HepG2 (cell line): ENCODE measurements at regions not wholly inside any gene's neighbourhood (a gene's known extent, or its start where the extent isn't known, plus 50 kb on each side); places are given as distances from the start of the nearest gene placed in this dataset.

ENCODE experiments used
- ATAC-seq: fragments of 200-7000 bp; cut with Tn5 transposase; 3 replicates; pipeline ENCODE4 v1.9.1; 2020; ENCODE audit warnings: mild to moderate bottlenecking, moderate library complexity
- BruUV-seq: library from RNA; stranded (reverse); fragments of 400-500 nt; replicated peaks from 2 replicates; lab custom pipeline; 2021; lab: Mats Ljungman, UMichigan
- CTCF ChIA-PET: fragments of 300-600 bp; formaldehyde crosslinking; extraction: SDS; loops from one replicate; lab custom pipeline; 2021; ENCODE audit warnings: low total read pairs, inconsistent platforms, low intra/inter-chr PET ratio; lab: Yijun Ruan, JAX
- POLR2A ChIA-PET: fragments of 350-600 bp; sonication (Branson Sonifier 250); formaldehyde crosslinking; loops from one replicate; lab custom pipeline; 2020; ENCODE audit warnings: antibody characterized with exemption, inconsistent platforms; lab: Yijun Ruan, JAX
- DNase-seq: peaks from one replicate; pipeline ENCODE4 v3.0.0-alpha.2; 2015; ENCODE audit warnings: low spot score
- FAIRE-seq: peaks from 3 replicates; lab custom pipeline; 2011; peaks lifted over from hg19 to GRCh38; lab: Jason Lieb, UNC
- H2AFZ ChIP-seq: one replicate; pipeline ENCODE4 v1.6.1; 2011; ENCODE audit warnings: low read length, inconsistent platforms
- H3K27ac ChIP-seq: fragments of 300-600 bp; 3 replicates; pipeline ENCODE4 v1.8.0; 2011; ENCODE audit warnings: mixed run types, mild to moderate bottlenecking, mixed read lengths, low read length, inconsistent platforms; ENCODE audit not compliant: insufficient read depth; ENCODE audit errors: extremely low read length
- H3K27me3 ChIP-seq, 2 experiments: fragments of 200-600 bp in 1 of 2; 2 replicates in 1 of 2; 3 replicates in 1 of 2; pipeline versions ENCODE4 v1.6.0 to v1.8.0; 2011; ENCODE audit warnings: low read length in 2 of 2, mild to moderate bottlenecking in 2 of 2, moderate library complexity in 2 of 2, inconsistent platforms in 1 of 2; ENCODE audit not compliant: insufficient read depth in 2 of 2, control insufficient read depth in 1 of 2
- H3K36me3 ChIP-seq, 2 experiments: fragments of 200-600 bp in 1 of 2; replicated peaks in 1 of 2; 2 replicates in 1 of 2; 3 replicates in 1 of 2; pipeline versions ENCODE4 v1.5.1 to v1.8.0; 2011; ENCODE audit warnings: low read length in 2 of 2, inconsistent platforms in 1 of 2; ENCODE audit not compliant: insufficient read depth in 2 of 2, control insufficient read depth in 1 of 2
- H3K4me1 ChIP-seq: 2 replicates; pipeline ENCODE4 v1.5.1; 2012; ENCODE audit warnings: low read length, inconsistent platforms; ENCODE audit not compliant: insufficient read depth
- H3K4me2 ChIP-seq: 2 replicates; pipeline ENCODE4 v1.6.0; 2011; ENCODE audit warnings: low read depth, low read length, inconsistent platforms
- H3K4me3 ChIP-seq, 3 experiments: fragments of 200-600 bp in 1 of 3; sonication (generic), shearing (Covaris generic) in 1 of 3; replicated peaks in 1 of 3; 2 replicates each; pipeline ENCODE4 v1.5.1; 2011 to 2016; ENCODE audit warnings: low read length in 3 of 3, inconsistent platforms in 2 of 3, low read depth in 2 of 3, mild to moderate bottlenecking in 2 of 3, control low read depth in 1 of 3, mixed read lengths in 1 of 3; ENCODE audit not compliant: insufficient read depth in 1 of 3
- H3K79me2 ChIP-seq: one replicate; pipeline ENCODE4 v1.6.1; 2011; ENCODE audit warnings: low read length, inconsistent platforms; ENCODE audit not compliant: insufficient read depth
- H3K9ac ChIP-seq: 2 replicates; pipeline ENCODE4 v1.6.0; 2011; ENCODE audit warnings: mild to moderate bottlenecking, low read depth, low read length, inconsistent platforms; ENCODE audit not compliant: insufficient read depth
- H3K9me3 ChIP-seq: 2 replicates; pipeline ENCODE4 v1.5.1; 2012; ENCODE audit warnings: mild to moderate bottlenecking, low read length
- H4K20me1 ChIP-seq: 2 replicates; pipeline ENCODE4 v1.6.0; 2011; ENCODE audit warnings: inconsistent platforms, mild to moderate bottlenecking, low read length, moderate library complexity; ENCODE audit not compliant: insufficient read depth
- AHR ChIP-seq: IDR thresholded peaks from 2 replicates; pipeline ENCODE4 v1.6.1; 2018; ENCODE audit warnings: missing genetic modification reagents, missing compliant biosample characterization
- HNRNPL ChIP-seq: fragments of 200-400 bp; formaldehyde crosslinking; IDR thresholded peaks from 2 replicates; pipeline ENCODE4 v1.6.1; 2017; ENCODE audit warnings: mild to moderate bottlenecking, low read depth, low read length
- NAIF1 ChIP-seq: sonication (generic); formaldehyde crosslinking; IDR thresholded peaks from 2 replicates; pipeline ENCODE4 v1.5.0; 2020; ENCODE audit warnings: mild to moderate bottlenecking, missing genetic modification reagents, borderline replicate concordance
- RFXAP ChIP-seq: sonication (generic); formaldehyde crosslinking; IDR thresholded peaks from 2 replicates; pipeline ENCODE4 v1.4.0; 2020; ENCODE audit warnings: missing genetic modification reagents, borderline replicate concordance
- SOX5 ChIP-seq: IDR thresholded peaks from 2 replicates; pipeline ENCODE4 v1.6.1; 2016; ENCODE audit warnings: borderline replicate concordance
- ZNF180 ChIP-seq: sonication (generic); formaldehyde crosslinking; IDR thresholded peaks from 2 replicates; pipeline ENCODE4 v1.4.0; 2020; ENCODE audit warnings: low read depth, missing genetic modification reagents, borderline replicate concordance
- ZNF660 ChIP-seq: sonication (generic); formaldehyde crosslinking; IDR thresholded peaks from 2 replicates; pipeline ENCODE4 v1.5.1; 2020; ENCODE audit warnings: mild to moderate bottlenecking, low read depth, missing genetic modification reagents, borderline replicate concordance
- WGBS: methylation state at CpG from one replicate; pipeline ENCODE4 v1.1.6; 2017; ENCODE audit warnings: low lambda C conversion rate; 5-methylcytosine and 5-hydroxymethylcytosine counted together
- in situ Hi-C: cut with HindIII; loops from 2 replicates; pipeline ENCODE4 v1.10.0; 2017; ENCODE audit warnings: low pct_unique_long_range_greater_than_20kb; ENCODE audit not compliant: extremely low pct_ligation_motif_present
- intact Hi-C: fragments of 100-400 bp; cut with micrococcal nuclease; formaldehyde crosslinking; loops from one replicate; pipeline ENCODE4 v1.10.0; 2022; ENCODE audit not compliant: unreplicated experiment
- TF ChIP-seq, protein P1 (sequence below): sonication (generic); formaldehyde crosslinking; IDR thresholded peaks from 2 replicates; pipeline ENCODE4 v1.9.0; 2021; ENCODE audit warnings: missing genetic modification reagents, borderline replicate concordance
- TF ChIP-seq, protein P2 (sequence below): sonication (generic); formaldehyde crosslinking; IDR thresholded peaks from 2 replicates; pipeline ENCODE4 v1.8.0; 2022; ENCODE audit warnings: missing genetic modification reagents, mild to moderate bottlenecking, borderline replicate concordance
- TF ChIP-seq, protein P3 (sequence below): IDR thresholded peaks from 2 replicates; pipeline ENCODE4 v1.6.1; 2016; ENCODE audit warnings: missing biosample characterization, missing genetic modification reagents, low read depth
- TF ChIP-seq, protein P4 (sequence below), 2 experiments: sonication (generic) in 1 of 2; formaldehyde crosslinking in 1 of 2; IDR thresholded peaks; 2 replicates each; pipeline versions ENCODE4 v1.6.1 to v1.9.0; 2014 to 2022; ENCODE audit warnings: antibody characterized with exemption in 1 of 2, borderline replicate concordance in 1 of 2, inconsistent platforms in 1 of 2, low read depth in 1 of 2, missing genetic modification reagents in 1 of 2
- TF ChIP-seq, protein P5 (sequence below): sonication (generic); formaldehyde crosslinking; IDR thresholded peaks from 2 replicates; pipeline ENCODE4 v1.5.0; 2020; ENCODE audit warnings: missing genetic modification reagents

DNA sequence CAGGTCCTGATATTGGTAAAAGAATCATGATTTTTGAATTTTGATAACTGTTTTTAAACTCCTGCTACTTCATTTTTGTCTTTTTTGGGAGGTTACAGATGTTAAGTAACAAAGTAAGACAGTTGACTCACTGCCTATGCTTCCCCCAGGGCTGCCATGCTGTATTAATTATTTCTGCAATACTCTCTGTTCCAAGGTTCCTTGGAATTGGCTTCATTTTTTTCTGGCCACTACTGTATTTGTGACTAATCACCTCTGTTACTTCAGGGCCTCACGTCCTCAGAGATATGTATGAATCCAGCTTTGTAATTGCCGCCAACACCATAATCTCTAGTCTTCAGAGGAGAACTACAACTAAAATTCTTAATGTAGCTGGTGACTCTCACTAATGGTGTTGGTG is 1729.3 kb downstream of the C4orf33 start:
- H3K79me2 ChIP-seq: no peaks in the 10 kb centered on the region
- H3K4me3 ChIP-seq: no peak overlapping the region
- H4K20me1 ChIP-seq: no peaks in the 10 kb centered on the region
- no peak overlapping the region for H3K4me2 ChIP-seq
- H3K4me1 ChIP-seq: no peaks in the 10 kb centered on the region
- ChIA-PET CTCF (no interaction called here), POLR2A (no interaction called here)
- no peaks in the 10 kb centered on the region for H3K36me3 ChIP-seq
- 0% methylated on average over 2 of the region's 2 CpGs for WGBS
- no peak overlapping the region for H2AFZ ChIP-seq
- ATAC-seq (no peak), DNase-seq (no peak), FAIRE-seq (no peak)
- H3K9ac ChIP-seq: no peak overlapping the region
- no peaks in the 10 kb centered on the region for H3K9me3 ChIP-seq
- in situ Hi-C loops: no loop called here
- H3K27ac ChIP-seq: no peak overlapping the region
- no TSS peak for BruUV-seq
- intact Hi-C loops: no loop called here
- no peaks in the 10 kb centered on the region for H3K27me3 ChIP-seq
- no peak for TF ChIP-seq HNRNPL
- no peak for TF ChIP-seq AHR (CRISPR knock-in tag)
- TF ChIP-seq RFXAP (CRISPR knock-in tag): no peak
- TF ChIP-seq, protein P1, sequence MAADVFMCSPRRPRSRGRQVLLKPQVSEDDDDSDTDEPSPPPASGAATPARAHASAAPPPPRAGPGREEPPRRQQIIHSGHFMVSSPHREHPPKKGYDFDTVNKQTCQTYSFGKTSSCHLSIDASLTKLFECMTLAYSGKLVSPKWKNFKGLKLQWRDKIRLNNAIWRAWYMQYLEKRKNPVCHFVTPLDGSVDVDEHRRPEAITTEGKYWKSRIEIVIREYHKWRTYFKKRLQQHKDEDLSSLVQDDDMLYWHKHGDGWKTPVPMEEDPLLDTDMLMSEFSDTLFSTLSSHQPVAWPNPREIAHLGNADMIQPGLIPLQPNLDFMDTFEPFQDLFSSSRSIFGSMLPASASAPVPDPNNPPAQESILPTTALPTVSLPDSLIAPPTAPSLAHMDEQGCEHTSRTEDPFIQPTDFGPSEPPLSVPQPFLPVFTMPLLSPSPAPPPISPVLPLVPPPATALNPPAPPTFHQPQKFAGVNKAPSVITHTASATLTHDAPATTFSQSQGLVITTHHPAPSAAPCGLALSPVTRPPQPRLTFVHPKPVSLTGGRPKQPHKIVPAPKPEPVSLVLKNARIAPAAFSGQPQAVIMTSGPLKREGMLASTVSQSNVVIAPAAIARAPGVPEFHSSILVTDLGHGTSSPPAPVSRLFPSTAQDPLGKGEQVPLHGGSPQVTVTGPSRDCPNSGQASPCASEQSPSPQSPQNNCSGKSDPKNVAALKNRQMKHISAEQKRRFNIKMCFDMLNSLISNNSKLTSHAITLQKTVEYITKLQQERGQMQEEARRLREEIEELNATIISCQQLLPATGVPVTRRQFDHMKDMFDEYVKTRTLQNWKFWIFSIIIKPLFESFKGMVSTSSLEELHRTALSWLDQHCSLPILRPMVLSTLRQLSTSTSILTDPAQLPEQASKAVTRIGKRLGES (CRISPR knock-in tag): no peak
- TF ChIP-seq SOX5 (CRISPR knock-in tag): no peak
- TF ChIP-seq, protein P2, sequence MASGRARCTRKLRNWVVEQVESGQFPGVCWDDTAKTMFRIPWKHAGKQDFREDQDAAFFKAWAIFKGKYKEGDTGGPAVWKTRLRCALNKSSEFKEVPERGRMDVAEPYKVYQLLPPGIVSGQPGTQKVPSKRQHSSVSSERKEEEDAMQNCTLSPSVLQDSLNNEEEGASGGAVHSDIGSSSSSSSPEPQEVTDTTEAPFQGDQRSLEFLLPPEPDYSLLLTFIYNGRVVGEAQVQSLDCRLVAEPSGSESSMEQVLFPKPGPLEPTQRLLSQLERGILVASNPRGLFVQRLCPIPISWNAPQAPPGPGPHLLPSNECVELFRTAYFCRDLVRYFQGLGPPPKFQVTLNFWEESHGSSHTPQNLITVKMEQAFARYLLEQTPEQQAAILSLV (CRISPR knock-in tag): no peak
- TF ChIP-seq NAIF1: no peak
- TF ChIP-seq ZNF180 (CRISPR knock-in tag): no peak
- TF ChIP-seq, protein P3, sequence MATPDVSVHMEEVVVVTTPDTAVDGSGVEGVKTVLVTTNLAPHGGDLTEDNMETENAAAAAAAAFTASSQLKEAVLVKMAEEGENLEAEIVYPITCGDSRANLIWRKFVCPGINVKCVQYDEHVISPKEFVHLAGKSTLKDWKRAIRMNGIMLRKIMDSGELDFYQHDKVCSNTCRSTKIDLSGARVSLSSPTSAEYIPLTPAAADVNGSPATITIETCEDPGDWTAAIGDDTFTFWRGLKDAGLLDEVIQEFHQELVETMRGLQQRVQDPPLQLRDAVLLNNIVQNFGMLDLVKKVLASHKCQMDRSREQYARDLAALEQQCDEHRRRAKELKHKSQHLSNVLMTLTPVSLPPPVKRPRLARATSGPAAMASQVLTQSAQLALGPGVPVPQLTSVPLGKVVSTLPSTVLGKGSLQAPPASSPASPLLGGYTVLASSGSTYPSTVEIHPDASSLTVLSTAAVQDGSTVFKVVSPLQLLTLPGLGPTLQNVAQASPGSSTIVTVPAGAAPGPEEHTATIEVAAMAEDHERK (CRISPR knock-in tag): no peak
- TF ChIP-seq, protein P4, sequence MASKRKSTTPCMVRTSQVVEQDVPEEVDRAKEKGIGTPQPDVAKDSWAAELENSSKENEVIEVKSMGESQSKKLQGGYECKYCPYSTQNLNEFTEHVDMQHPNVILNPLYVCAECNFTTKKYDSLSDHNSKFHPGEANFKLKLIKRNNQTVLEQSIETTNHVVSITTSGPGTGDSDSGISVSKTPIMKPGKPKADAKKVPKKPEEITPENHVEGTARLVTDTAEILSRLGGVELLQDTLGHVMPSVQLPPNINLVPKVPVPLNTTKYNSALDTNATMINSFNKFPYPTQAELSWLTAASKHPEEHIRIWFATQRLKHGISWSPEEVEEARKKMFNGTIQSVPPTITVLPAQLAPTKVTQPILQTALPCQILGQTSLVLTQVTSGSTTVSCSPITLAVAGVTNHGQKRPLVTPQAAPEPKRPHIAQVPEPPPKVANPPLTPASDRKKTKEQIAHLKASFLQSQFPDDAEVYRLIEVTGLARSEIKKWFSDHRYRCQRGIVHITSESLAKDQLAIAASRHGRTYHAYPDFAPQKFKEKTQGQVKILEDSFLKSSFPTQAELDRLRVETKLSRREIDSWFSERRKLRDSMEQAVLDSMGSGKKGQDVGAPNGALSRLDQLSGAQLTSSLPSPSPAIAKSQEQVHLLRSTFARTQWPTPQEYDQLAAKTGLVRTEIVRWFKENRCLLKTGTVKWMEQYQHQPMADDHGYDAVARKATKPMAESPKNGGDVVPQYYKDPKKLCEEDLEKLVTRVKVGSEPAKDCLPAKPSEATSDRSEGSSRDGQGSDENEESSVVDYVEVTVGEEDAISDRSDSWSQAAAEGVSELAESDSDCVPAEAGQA (IDR thresholded peaks at IDR 0.05; ENCODE audit: low read depth): no peak
- TF ChIP-seq, protein P4 (CRISPR knock-in tag; IDR thresholded peaks at IDR 0.05; ENCODE audit: borderline replicate concordance): no peak
- TF ChIP-seq, protein P5, sequence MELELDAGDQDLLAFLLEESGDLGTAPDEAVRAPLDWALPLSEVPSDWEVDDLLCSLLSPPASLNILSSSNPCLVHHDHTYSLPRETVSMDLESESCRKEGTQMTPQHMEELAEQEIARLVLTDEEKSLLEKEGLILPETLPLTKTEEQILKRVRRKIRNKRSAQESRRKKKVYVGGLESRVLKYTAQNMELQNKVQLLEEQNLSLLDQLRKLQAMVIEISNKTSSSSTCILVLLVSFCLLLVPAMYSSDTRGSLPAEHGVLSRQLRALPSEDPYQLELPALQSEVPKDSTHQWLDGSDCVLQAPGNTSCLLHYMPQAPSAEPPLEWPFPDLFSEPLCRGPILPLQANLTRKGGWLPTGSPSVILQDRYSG (CRISPR knock-in tag): no peak
- no peak for TF ChIP-seq ZNF660 (CRISPR knock-in tag)
